SK-N-SH (cell line): ENCODE measurements at regions not wholly inside any gene's neighbourhood (a gene's known extent, or its start where the extent isn't known, plus 50 kb on each side); places are given as distances from the start of the nearest gene placed in this dataset.

Experiments
- CTCF ChIA-PET: fragments of 300-600, 350-600 bp; formaldehyde crosslinking; extraction: SDS; loops from one replicate; lab custom pipeline; 2021; lab: Yijun Ruan, JAX
- POLR2A ChIA-PET: fragments of 350-600 bp; sonication (Branson Sonifier 250); formaldehyde crosslinking; extraction: SDS; loops from one replicate; lab custom pipeline; 2020; ENCODE audit warnings: antibody characterized with exemption, inconsistent platforms; lab: Yijun Ruan, JAX
- DNase-seq: peaks from one replicate; pipeline ENCODE4 v3.0.0; 2012
- H2AFZ ChIP-seq: fragments of 200-600 bp; sonication (generic); 2 replicates; pipeline ENCODE4 v1.8.1; 2016; ENCODE audit warnings: antibody characterized with exemption, mild to moderate bottlenecking, low read depth
- H3F3A ChIP-seq: fragments of 200-600 bp; sonication (generic); replicated peaks from 2 replicates; pipeline ENCODE3; 2016; ENCODE audit warnings: antibody characterized with exemption, mild to moderate bottlenecking; ENCODE audit not compliant: insufficient read depth
- H3K27ac ChIP-seq, 2 experiments: fragments of 200-500 bp in 1 of 2; fragments of 200-600 bp in 1 of 2; sonication (Bioruptor generic) in 1 of 2; sonication (generic), shearing (Covaris generic) in 1 of 2; 2 replicates each; pipeline versions ENCODE4 v1.5.1 to v1.6.1; 2014 to 2016; ENCODE audit warnings: low read depth in 2 of 2, inconsistent platforms in 1 of 2, low read length in 1 of 2, mild to moderate bottlenecking in 1 of 2, mixed read lengths in 1 of 2
- H3K27me3 ChIP-seq: fragments of 200-600 bp; sonication (generic), shearing (Covaris generic); 2 replicates; pipeline ENCODE4 v1.6.1; 2016; ENCODE audit warnings: mixed run types; ENCODE audit not compliant: insufficient read depth
- H3K36me3 ChIP-seq, 2 experiments: fragments of 200-500 bp in 1 of 2; fragments of 200-600 bp in 1 of 2; sonication (Bioruptor generic) in 1 of 2; sonication (generic) in 1 of 2; replicated peaks in 1 of 2; 2 replicates each; pipeline versions ENCODE3 to v1.5.1; 2014 to 2016; ENCODE audit warnings: low read length in 1 of 2, mild to moderate bottlenecking in 1 of 2; ENCODE audit not compliant: insufficient read depth in 2 of 2, control insufficient read depth in 1 of 2
- H3K4me1 ChIP-seq, 2 experiments: fragments of 200-500 bp in 1 of 2; fragments of 200-600 bp in 1 of 2; sonication (Bioruptor generic) in 1 of 2; sonication (generic), shearing (Covaris generic) in 1 of 2; 2 replicates each; pipeline versions ENCODE4 v1.5.1 to v1.6.1; 2014 to 2016; ENCODE audit warnings: low read depth in 1 of 2, low read length in 1 of 2, mixed run types in 1 of 2; ENCODE audit not compliant: insufficient read depth in 2 of 2, control insufficient read depth in 1 of 2
- H3K4me2 ChIP-seq: fragments of 200-600 bp; sonication (generic), shearing (Covaris generic); 2 replicates; pipeline ENCODE4 v1.6.1; 2017; ENCODE audit warnings: mixed run types
- H3K4me3 ChIP-seq, 2 experiments: fragments of 200-500 bp in 1 of 2; fragments of 200-600 bp in 1 of 2; sonication (Bioruptor generic) in 1 of 2; sonication (generic), shearing (Covaris generic) in 1 of 2; 2 replicates each; pipeline versions ENCODE4 v1.5.1 to v1.8.1; 2014 to 2016; ENCODE audit warnings: low read depth in 2 of 2, inconsistent platforms in 1 of 2, low read length in 1 of 2, mild to moderate bottlenecking in 1 of 2, mixed read lengths in 1 of 2, moderate library complexity in 1 of 2
- H3K79me2 ChIP-seq: fragments of 200-600 bp; sonication (generic); 2 replicates; pipeline ENCODE4 v1.8.1; 2017; ENCODE audit warnings: mild to moderate bottlenecking; ENCODE audit not compliant: insufficient read depth
- H3K9ac ChIP-seq: fragments of 200-600 bp; sonication (generic); 2 replicates; pipeline ENCODE4 v1.6.1; 2017; ENCODE audit warnings: mixed run types
- H3K9me2 ChIP-seq: fragments of 200-600 bp; sonication (generic); 2 replicates; pipeline ENCODE4 v1.6.1; 2017; ENCODE audit warnings: mixed run types
- H3K9me3 ChIP-seq: fragments of 200-600 bp; sonication (generic); 2 replicates; pipeline ENCODE4 v1.6.1; 2017; ENCODE audit warnings: mixed run types, mild to moderate bottlenecking, moderate library complexity
- H4K20me1 ChIP-seq: fragments of 200-600 bp; sonication (generic); 2 replicates; pipeline ENCODE4 v1.6.1; 2017; ENCODE audit warnings: mild to moderate bottlenecking, mixed run types; ENCODE audit not compliant: insufficient read depth
- CHD2 ChIP-seq: fragments of 150-350 bp; IDR thresholded peaks from 2 replicates; pipeline ENCODE4 v1.6.1; 2018; ENCODE audit warnings: low read length; ENCODE audit not compliant: partially characterized antibody
- ELF1 ChIP-seq: IDR thresholded peaks from 2 replicates; pipeline ENCODE4 v1.4.0; 2012
- EZH2phosphoT487 ChIP-seq: fragments of 200-600 bp; sonication (generic); IDR thresholded peaks from 2 replicates; pipeline ENCODE4 v1.6.1; 2017; ENCODE audit warnings: low read depth, mixed run types, mild to moderate bottlenecking, antibody characterized with exemption, moderate library complexity, borderline replicate concordance
- FOSL2 ChIP-seq: IDR thresholded peaks from 2 replicates; pipeline ENCODE4 v1.4.0; 2012; ENCODE audit warnings: low read depth, mild to moderate bottlenecking, moderate library complexity, borderline replicate concordance
- IRF3 ChIP-seq: fragments of 150-350 bp; IDR thresholded peaks from 2 replicates; pipeline ENCODE4 v1.6.1; 2016; ENCODE audit warnings: mild to moderate bottlenecking, low read depth, low read length
- JUND ChIP-seq: IDR thresholded peaks from 2 replicates; pipeline ENCODE4 v1.4.0; 2012
- NRF1 ChIP-seq: IDR thresholded peaks from 2 replicates; pipeline ENCODE4 v1.6.1; 2012; ENCODE audit warnings: low read depth, mild to moderate bottlenecking, low read length
- REST ChIP-seq: IDR thresholded peaks from 2 replicates; pipeline ENCODE4 v1.6.1; 2012; ENCODE audit warnings: mild to moderate bottlenecking, low read depth, low read length, moderate library complexity
- USF2 ChIP-seq: fragments of 150-350 bp; IDR thresholded peaks from 2 replicates; pipeline ENCODE4 v1.6.1; 2017; ENCODE audit warnings: antibody characterized with exemption, low read length, low read depth, borderline replicate concordance
- ZBTB33 ChIP-seq: IDR thresholded peaks from 2 replicates; pipeline ENCODE4 v1.4.0; 2012; ENCODE audit warnings: low read depth, borderline replicate concordance
- WGBS: methylation state at CpG from one replicate; pipeline ENCODE4 v1.1.6; 2017; ENCODE audit warnings: low lambda C conversion rate; 5-methylcytosine and 5-hydroxymethylcytosine counted together

- POLR2A ChIA-PET, result no interaction called here
- H3K9ac ChIP-seq, result no peak overlapping the region
These were observed 101.5 kb upstream of the ADAMTS3 start for GRCh38 chr4:72670521-72670920.

GRCh38 chr4:72666910-72667309 is 97.9 kb upstream of the ADAMTS3 start:
- Histone ChIP-seq H3K4me1 (no peaks in the 10 kb centered on the region), H2AFZ (no peak overlapping the region), H3K36me3 (no peaks in the 10 kb centered on the region), H3K9ac (no peak overlapping the region), H3K79me2 (no peaks in the 10 kb centered on the region), H3K4me2 (no peak overlapping the region), H3K27me3 (no peaks in the 10 kb centered on the region; the same call in 1 of the 2 replicates), H3F3A (no peaks in the 10 kb centered on the region), H3K4me3 (no peak overlapping the region), H3K9me3 (no peaks in the 10 kb centered on the region), H4K20me1 (no peaks in the 10 kb centered on the region), H3K27ac (no peak overlapping the region), H3K9me2 (no peaks in the 10 kb centered on the region)
- TF ChIP-seq CHD2 (no peak), ZBTB33 (no peak), EZH2phosphoT487 (no peak), ELF1 (no peak), FOSL2 (no peak), USF2 (no peak)
- WGBS, result 82% methylated on average over 9 of the region's 9 CpGs
- DNase-seq, result no peak
- ChIA-PET POLR2A (no interaction called here), CTCF (no interaction called here)

More at GRCh38 chr4:72670521-72670920, 101.5 kb upstream of the ADAMTS3 start:
- H3K4me3 ChIP-seq, result no peak overlapping the region
- H3K79me2 ChIP-seq, result no peaks in the 10 kb centered on the region
- H4K20me1 ChIP-seq, result no peaks in the 10 kb centered on the region
- H3K27ac ChIP-seq, result no peak overlapping the region
- 51% methylated on average over 4 of the region's 4 CpGs for WGBS
- no peaks in the 10 kb centered on the region for H3K9me3 ChIP-seq
- no peak overlapping the region for H2AFZ ChIP-seq
- H3K4me2 ChIP-seq, result no peak overlapping the region
- no peaks in the 10 kb centered on the region for H3F3A ChIP-seq
- H3K9me2 ChIP-seq, result no peaks in the 10 kb centered on the region
- TF ChIP-seq IRF3 (no peak), REST (no peak), NRF1 (no peak), JUND (no peak)
- no peaks in the 10 kb centered on the region; the same call in 1 of the 2 replicates for H3K27me3 ChIP-seq
- CTCF ChIA-PET, result interaction anchor here (1.4 kb wide), 1 partner anchor 165 kb away, joined by 3 read pairs; no protein-coding TSS in a partner anchor
- no peaks in the 10 kb centered on the region for H3K4me1 ChIP-seq
- H3K36me3 ChIP-seq, result no peaks in the 10 kb centered on the region
- DNase-seq, result no peak
